HEK293 (cell line): ENCODE measurements at regions not wholly inside any gene's neighbourhood (a gene's known extent, or its start where the extent isn't known, plus 50 kb on each side); places are given as distances from the start of the nearest gene placed in this dataset.

Source experiments
- CTCF ChIA-PET: fragments of 350-600 bp; formaldehyde crosslinking; extraction: SDS; loops from one replicate; lab custom pipeline; 2021; ENCODE audit warnings: antibody characterized with exemption; lab: Yijun Ruan, JAX
- POLR2A ChIA-PET: fragments of 300-600 bp; formaldehyde crosslinking; extraction: SDS; loops from one replicate; lab custom pipeline; 2020; ENCODE audit warnings: antibody characterized with exemption, inconsistent platforms; lab: Yijun Ruan, JAX
- H3K27ac ChIP-seq: fragments of 200-500 bp; sonication (Bioruptor generic); 2 replicates; pipeline ENCODE4 v1.5.1; 2014; ENCODE audit warnings: low read depth, low read length, control low read depth, inconsistent platforms; ENCODE audit errors: extremely low read depth
- H3K36me3 ChIP-seq, 2 experiments: fragments of 200-500 bp in 1 of 2; sonication (Bioruptor generic) in 1 of 2; 1 replicate in 1 of 2; 2 replicates in 1 of 2; pipeline ENCODE4 v1.5.1; 2014 to 2017; ENCODE audit warnings: inconsistent platforms in 2 of 2, low read length in 2 of 2; ENCODE audit not compliant: control insufficient read depth in 2 of 2, insufficient read depth in 1 of 2
- H3K4me1 ChIP-seq: fragments of 200-500 bp; sonication (Bioruptor generic); 2 replicates; pipeline ENCODE4 v1.5.1; 2014; ENCODE audit warnings: mild to moderate bottlenecking, low read length, inconsistent platforms; ENCODE audit not compliant: control insufficient read depth, insufficient read depth
- H3K4me3 ChIP-seq: 2 replicates; pipeline ENCODE4 v1.5.1; 2011; ENCODE audit warnings: low read depth, mild to moderate bottlenecking, control low read depth, low read length, moderate library complexity
- H3K9me3 ChIP-seq: fragments of 200-500 bp; sonication (Bioruptor generic); 2 replicates; pipeline ENCODE4 v1.5.1; 2014; ENCODE audit warnings: low read depth, low read length, inconsistent platforms; ENCODE audit not compliant: control insufficient read depth, insufficient read depth
- GFI1B ChIP-seq: fragments of 450-650 bp; formaldehyde crosslinking; IDR thresholded peaks from 2 replicates; pipeline ENCODE4 v1.5.1; 2016; ENCODE audit warnings: missing biosample characterization, missing genetic modification characterization
- KLF7 ChIP-seq: fragments of 450-650 bp; formaldehyde crosslinking; IDR thresholded peaks from 2 replicates; pipeline ENCODE4 v1.5.1; 2016; ENCODE audit warnings: missing biosample characterization, missing genetic modification characterization, borderline replicate concordance
- SCRT2 ChIP-seq: fragments of 450-650 bp; formaldehyde crosslinking; IDR thresholded peaks from 2 replicates; pipeline ENCODE4 v1.5.1; 2016; ENCODE audit warnings: missing biosample characterization, missing genetic modification characterization
- YY2 ChIP-seq: fragments of 450-650 bp; formaldehyde crosslinking; IDR thresholded peaks from 2 replicates; pipeline ENCODE4 v1.5.1; 2016; ENCODE audit warnings: missing biosample characterization, missing genetic modification characterization
- ZEB2 ChIP-seq: fragments of 450-650 bp; formaldehyde crosslinking; IDR thresholded peaks from 2 replicates; pipeline ENCODE4 v1.5.1; 2016; ENCODE audit warnings: missing biosample characterization, missing genetic modification characterization
- ZFP3 ChIP-seq: fragments of 450-650 bp; formaldehyde crosslinking; IDR thresholded peaks from 2 replicates; pipeline ENCODE4 v1.5.1; 2016; ENCODE audit warnings: low read depth, missing biosample characterization, missing genetic modification characterization
- ZNF175 ChIP-seq: fragments of 450-650 bp; formaldehyde crosslinking; IDR thresholded peaks from 2 replicates; pipeline ENCODE4 v1.5.1; 2016; ENCODE audit warnings: missing biosample characterization, missing genetic modification characterization
- ZNF274 ChIP-seq, 2 experiments: fragments of 200-500 bp in 1 of 2; fragments of 450-650 bp in 1 of 2; sonication (Bioruptor generic) in 1 of 2; formaldehyde crosslinking in 1 of 2; IDR thresholded peaks; 2 replicates each; pipeline versions ENCODE4 v1.5.1 to v1.6.1; 2014 to 2016; ENCODE audit warnings: borderline replicate concordance in 1 of 2, inconsistent platforms in 1 of 2, low read length in 1 of 2, missing biosample characterization in 1 of 2, missing genetic modification characterization in 1 of 2
- ZNF416 ChIP-seq: fragments of 450-650 bp; formaldehyde crosslinking; IDR thresholded peaks from 2 replicates; pipeline ENCODE4 v1.5.1; 2016; ENCODE audit warnings: missing biosample characterization, missing genetic modification characterization
- ZNF514 ChIP-seq: fragments of 450-650 bp; formaldehyde crosslinking; IDR thresholded peaks from 2 replicates; pipeline ENCODE4 v1.5.1; 2016; ENCODE audit warnings: missing biosample characterization, missing genetic modification characterization
- TF ChIP-seq, protein P1 (sequence below): fragments of 450-650 bp; formaldehyde crosslinking; IDR thresholded peaks from 2 replicates; pipeline ENCODE4 v1.5.1; 2016; ENCODE audit warnings: missing biosample characterization, missing genetic modification characterization
- TF ChIP-seq, protein P2 (sequence below): fragments of 450-650 bp; formaldehyde crosslinking; IDR thresholded peaks from 2 replicates; pipeline ENCODE4 v1.5.1; 2017; ENCODE audit warnings: missing biosample characterization, missing genetic modification characterization
- TF ChIP-seq, protein P3 (sequence below): IDR thresholded peaks from 2 replicates; pipeline ENCODE4 v1.6.1; 2011; ENCODE audit warnings: mild to moderate bottlenecking, low read depth, low read length, borderline replicate concordance
- TF ChIP-seq, protein P4 (sequence below): fragments of 450-650 bp; formaldehyde crosslinking; IDR thresholded peaks from 2 replicates; pipeline ENCODE4 v1.5.1; 2016; ENCODE audit warnings: missing biosample characterization, missing genetic modification characterization

DNA sequence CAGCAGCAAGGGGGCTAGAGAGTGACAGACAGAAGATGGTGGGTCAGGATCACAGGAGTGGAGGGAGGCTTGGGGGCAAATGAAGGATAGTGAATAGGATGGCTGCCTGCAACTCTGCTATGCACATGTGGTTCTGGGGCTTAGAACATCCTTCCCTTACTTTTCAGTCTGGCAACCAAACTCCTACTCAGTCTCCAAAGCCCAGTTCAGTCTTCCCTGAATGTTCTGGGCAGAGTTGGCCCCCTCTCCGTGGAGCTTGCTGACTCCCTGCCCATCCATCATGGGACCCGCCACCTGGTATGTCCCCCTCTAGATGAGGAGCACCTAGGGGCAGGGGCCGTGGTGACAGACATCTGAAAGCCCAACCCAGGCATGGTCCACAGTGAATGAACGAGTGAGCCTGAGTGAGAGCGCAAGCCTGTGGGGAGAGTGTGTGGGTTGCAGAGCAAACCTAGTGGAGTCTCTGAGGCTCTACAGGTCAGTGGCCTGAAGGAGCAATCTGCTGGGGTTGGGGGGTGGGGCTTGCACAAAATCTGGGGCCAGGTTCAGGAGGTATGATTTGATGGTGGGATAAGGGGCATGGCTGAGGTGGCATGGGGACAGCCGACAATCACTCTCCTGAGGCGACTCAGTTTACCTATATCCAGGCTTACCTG is 180.6 kb downstream of the FGF18 start:
- Histone ChIP-seq H3K9me3 (no peaks in the 10 kb centered on the region), H3K27ac (no peak overlapping the region), H3K36me3 (no peaks in the 10 kb centered on the region), H3K4me1 (no peaks in the 10 kb centered on the region), H3K4me3 (no peak overlapping the region)
- ChIA-PET POLR2A (no interaction called here), CTCF (no interaction called here)
- no peak for TF ChIP-seq ZNF514 (tag by site-specific recombination)
- TF ChIP-seq ZFP3 (tag by site-specific recombination) = peak; percentile 78

DNA sequence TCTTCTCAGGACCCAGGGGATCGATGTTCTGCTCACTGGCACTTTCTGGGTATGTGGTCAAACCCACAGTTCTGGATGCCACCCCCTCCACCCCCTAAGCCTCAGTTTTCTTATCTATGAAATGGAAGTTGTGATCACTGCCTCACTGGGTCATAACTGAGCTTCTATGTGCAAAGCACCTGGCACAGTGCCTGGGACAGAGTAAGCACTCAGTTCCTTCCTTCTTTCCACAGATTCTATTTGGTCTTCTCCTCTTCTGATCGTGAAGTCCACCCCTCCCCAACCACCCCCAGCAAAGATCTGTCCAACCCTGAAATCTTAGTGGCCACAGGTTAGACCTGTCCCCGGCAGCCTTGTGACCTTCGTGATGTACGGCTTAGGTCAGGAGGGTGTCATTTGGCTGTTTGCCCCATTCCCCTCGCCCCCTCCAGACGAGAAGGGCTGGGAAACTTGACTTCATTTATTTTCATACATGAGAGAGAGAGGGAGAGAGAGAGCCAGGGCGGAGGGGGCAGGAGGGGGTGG is 181.4 kb downstream of the FGF18 start:
- Histone ChIP-seq H3K36me3 (no peaks in the 10 kb centered on the region), H3K4me1 (no peaks in the 10 kb centered on the region), H3K4me3 (no peak overlapping the region), H3K9me3 (no peaks in the 10 kb centered on the region), H3K27ac (no peak overlapping the region)
- POLR2A ChIA-PET = no interaction called here
- CTCF ChIA-PET = no interaction called here
- TF ChIP-seq, protein P1, sequence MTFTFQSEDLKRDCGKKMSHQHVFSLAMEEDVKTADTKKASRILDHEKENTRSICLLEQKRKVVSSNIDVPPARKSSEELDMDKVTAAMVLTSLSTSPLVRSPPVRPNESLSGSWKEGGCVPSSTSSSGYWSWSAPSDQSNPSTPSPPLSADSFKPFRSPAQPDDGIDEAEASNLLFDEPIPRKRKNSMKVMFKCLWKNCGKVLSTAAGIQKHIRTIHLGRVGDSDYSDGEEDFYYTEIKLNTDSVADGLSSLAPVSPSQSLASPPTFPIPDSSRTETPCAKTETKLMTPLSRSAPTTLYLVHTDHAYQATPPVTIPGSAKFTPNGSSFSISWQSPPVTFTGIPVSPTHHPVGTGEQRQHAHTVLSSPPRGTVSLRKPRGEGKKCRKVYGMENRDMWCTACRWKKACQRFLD (tag by site-specific recombination) = no peak
- no peak for TF ChIP-seq GFI1B (tag by site-specific recombination)
- TF ChIP-seq, protein P2, sequence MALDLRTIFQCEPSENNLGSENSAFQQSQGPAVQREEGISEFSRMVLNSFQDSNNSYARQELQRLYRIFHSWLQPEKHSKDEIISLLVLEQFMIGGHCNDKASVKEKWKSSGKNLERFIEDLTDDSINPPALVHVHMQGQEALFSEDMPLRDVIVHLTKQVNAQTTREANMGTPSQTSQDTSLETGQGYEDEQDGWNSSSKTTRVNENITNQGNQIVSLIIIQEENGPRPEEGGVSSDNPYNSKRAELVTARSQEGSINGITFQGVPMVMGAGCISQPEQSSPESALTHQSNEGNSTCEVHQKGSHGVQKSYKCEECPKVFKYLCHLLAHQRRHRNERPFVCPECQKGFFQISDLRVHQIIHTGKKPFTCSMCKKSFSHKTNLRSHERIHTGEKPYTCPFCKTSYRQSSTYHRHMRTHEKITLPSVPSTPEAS (tag by site-specific recombination) = no peak
- TF ChIP-seq YY2 (tag by site-specific recombination) = no peak

DNA sequence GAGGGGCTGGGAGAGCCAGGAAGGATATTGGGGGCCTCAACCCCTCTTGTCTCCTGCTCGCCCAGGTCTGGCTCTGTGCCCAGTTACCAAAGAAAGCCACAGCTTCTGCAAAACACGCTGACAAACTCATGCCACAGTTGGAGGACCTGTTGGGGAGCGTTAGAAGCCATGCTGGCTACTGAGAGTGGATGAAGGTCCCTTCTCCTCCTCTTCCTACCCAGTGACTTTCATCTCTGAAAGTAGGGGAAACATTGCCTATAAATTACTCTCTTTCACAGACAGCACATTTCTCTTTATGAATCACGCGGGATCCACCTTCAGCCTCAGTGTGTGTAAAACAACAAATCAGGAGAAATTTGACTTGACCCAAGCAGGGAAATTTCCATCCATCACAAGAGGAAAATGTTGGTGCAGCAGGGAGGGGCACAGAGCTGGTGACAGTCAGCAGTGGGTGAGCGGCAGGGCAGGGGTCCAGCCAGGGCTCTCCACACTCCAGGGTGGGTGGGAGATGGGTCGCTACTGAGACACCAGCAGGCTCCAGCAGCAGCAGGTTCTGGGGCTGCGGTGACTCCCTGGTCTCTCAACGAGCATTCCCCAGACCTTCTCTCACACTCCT is 181.9 kb downstream of the FGF18 start:
- H3K27ac ChIP-seq = no peak overlapping the region
- no peaks in the 10 kb centered on the region for H3K4me1 ChIP-seq
- ChIA-PET CTCF (interaction anchor here (1.1 kb wide), 1 partner anchor 11 kb away, joined by 3 read pairs; no protein-coding TSS in a partner anchor), POLR2A (no interaction called here)
- no peak overlapping the region for H3K4me3 ChIP-seq
- no peaks in the 10 kb centered on the region for H3K36me3 ChIP-seq
- TF ChIP-seq ZNF416 (tag by site-specific recombination) (no peak), KLF7 (tag by site-specific recombination) (no peak), ZNF274 (IDR thresholded peaks at IDR 0.05; ENCODE audit: low read length) (no peak), ZNF274 (tag by site-specific recombination; IDR thresholded peaks at IDR 0.05; ENCODE audit: borderline replicate concordance) (no peak), ZEB2 (tag by site-specific recombination) (no peak), ZNF175 (tag by site-specific recombination) (no peak), SCRT2 (0 out of 2 replicates have a peak, but pooled peaks have one; percentile 12)
- TF ChIP-seq, protein P3, sequence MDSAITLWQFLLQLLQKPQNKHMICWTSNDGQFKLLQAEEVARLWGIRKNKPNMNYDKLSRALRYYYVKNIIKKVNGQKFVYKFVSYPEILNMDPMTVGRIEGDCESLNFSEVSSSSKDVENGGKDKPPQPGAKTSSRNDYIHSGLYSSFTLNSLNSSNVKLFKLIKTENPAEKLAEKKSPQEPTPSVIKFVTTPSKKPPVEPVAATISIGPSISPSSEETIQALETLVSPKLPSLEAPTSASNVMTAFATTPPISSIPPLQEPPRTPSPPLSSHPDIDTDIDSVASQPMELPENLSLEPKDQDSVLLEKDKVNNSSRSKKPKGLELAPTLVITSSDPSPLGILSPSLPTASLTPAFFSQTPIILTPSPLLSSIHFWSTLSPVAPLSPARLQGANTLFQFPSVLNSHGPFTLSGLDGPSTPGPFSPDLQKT = no peak
- TF ChIP-seq, protein P4, sequence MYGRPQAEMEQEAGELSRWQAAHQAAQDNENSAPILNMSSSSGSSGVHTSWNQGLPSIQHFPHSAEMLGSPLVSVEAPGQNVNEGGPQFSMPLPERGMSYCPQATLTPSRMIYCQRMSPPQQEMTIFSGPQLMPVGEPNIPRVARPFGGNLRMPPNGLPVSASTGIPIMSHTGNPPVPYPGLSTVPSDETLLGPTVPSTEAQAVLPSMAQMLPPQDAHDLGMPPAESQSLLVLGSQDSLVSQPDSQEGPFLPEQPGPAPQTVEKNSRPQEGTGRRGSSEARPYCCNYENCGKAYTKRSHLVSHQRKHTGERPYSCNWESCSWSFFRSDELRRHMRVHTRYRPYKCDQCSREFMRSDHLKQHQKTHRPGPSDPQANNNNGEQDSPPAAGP (tag by site-specific recombination) = no peak
- H3K9me3 ChIP-seq = no peaks in the 10 kb centered on the region
